Right ventricle myocardium superior (tissue), 1 donor: ENCODE measurements at regions not wholly inside any gene's neighbourhood (a gene's known extent, or its start where the extent isn't known, plus 50 kb on each side); places are given as distances from the start of the nearest gene placed in this dataset.
"Not testable (repeated sequence)": the region's sequence is repeated elsewhere in the genome, so short reads cannot be mapped to it uniquely, and the experiment has no call there.

ENCODE experiments used
- ATAC-seq: fragments of 200-7000 bp; cut with Tn5 transposase; one replicate; pipeline ENCODE4 v1.9.1; 2020; ENCODE audit warnings: mild to moderate bottlenecking; ENCODE audit not compliant: poor library complexity
- DNase-seq: peaks from one replicate; pipeline ENCODE4 v3.0.0-alpha.2; 2020
- intact Hi-C: fragments of 100-400 bp; cut with DNase I; formaldehyde crosslinking; loops from one replicate; pipeline ENCODE4 v1.11.2; 2022
- donor health status: DM: no; HTN: yes; CAD: no; lungs with severe emphysema.

DNA sequence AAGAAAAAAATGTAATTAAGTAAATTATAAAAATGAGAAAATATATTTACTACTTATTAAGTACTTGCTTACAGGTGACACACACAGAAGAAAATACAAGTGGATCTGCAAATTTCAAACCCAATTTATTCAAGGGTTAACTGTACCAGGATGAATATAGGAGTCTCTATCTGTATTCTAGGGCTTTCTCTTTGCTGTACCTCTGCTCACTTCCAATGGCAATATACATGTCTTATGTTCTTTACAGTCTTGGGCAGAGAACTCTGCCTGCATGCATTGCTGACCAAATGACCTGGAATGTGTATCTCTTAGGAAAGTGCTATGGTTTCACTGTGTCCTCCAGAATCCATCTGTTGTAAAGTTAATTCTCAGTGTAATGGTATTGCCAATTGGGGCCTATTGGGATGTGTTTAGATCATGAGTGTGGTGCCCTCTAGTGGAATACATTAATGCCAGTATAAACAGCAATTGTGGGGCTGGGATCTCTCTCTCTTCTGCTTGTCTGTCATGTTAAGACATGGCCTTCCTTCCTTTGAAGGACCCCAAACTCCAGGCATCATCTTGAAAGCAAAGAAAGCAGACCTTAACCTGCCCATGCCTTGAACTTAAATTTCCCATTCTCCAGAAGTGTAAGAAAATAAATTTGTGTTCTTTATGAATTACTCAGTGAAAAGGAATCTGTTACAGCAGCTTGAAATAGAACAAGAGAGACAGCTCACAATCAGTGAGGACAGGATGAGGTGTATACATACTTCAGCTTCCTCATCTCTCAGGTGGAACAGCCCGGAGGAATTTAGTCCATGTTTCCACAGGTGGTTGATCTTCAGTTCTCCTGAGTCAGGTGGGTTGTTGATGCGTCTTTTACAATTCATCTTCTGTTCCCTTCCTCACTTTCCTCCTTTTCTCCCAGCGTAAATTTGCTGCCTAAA is 356.9 kb downstream of the RPIA start:
- DNase-seq, intact Hi-C loops: not testable (repeated sequence)
- peak; percentile 81 for ATAC-seq

DNA sequence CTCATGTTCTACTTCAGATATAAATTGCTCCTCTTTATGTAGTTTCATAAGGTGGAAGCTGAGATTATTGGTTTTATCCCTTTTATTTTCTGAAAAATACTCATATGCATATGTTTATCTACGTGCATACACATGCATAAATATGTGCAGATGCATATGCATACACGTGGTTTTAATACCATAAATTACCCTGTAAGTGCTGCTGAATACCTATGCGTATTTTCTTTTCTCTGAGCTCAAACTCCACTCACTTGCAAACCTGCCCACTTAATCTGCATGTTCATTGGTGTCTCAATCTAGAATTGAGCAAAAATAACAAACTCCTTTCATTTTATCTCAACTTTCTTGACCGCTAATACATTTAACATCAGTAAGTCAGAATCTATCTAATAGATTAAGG is 367.1 kb downstream of the RPIA start:
- intact Hi-C loops, DNase-seq, ATAC-seq: not testable (repeated sequence)

DNA sequence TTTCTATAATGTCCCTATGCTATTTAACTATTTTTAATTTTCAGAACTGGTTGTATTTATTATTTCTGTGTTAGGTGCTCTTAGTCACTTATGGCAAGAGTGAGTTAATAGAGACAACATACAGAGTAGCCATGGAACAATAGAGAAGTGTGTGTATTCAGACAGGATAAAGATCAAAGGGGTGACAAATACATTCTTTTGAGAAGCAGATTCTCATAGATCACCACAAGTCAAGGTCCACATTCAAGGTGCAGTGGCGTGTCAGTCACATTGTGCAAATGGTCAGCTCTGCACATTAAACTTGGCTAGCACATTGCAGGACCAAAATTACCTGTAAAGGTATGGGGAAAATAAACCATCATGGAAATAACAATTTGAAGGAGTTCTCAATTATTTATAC is 369.7 kb downstream of the RPIA start:
- intact Hi-C loops, ATAC-seq, DNase-seq: not testable (repeated sequence)

DNA sequence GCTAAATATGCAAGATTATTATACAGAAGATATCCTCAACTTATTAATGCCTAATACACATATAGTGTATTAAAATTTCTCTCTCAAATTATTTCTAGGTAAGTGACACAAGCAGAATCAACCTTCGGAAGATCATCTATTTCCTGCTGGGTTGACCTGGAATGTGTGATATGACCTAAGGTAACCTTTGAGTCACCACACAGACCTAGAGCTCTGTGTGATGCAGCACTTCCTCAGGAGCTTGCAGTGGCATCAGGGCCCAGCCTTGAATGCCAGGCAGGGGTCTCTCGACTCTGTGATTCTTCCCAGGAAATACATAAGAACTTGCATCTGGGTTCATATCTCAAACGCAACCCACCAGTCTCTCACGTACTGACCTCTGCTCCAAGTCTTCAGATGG is 385.3 kb downstream of the RPIA start:
- DNase-seq, intact Hi-C loops, ATAC-seq: not testable (repeated sequence)

DNA sequence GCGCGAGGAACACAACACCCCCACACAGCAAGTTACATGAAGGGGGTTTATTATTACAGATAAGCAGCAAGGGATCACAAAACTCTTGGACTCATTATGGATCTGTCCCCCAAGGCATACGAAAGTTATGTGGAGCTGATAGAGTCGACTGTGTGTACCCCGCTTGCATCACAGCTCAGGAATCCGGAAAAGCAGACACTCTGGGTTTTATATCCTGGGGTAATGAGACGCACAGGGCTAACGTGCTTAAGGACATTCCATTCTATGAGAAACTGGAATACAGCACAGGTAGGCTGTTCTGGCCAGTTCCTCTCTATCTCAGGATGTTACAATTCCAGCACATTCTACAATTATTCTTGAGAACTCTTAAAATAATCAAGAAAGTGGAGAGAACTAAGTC is 401.4 kb downstream of the RPIA start:
- ATAC-seq, DNase-seq, intact Hi-C loops: not testable (repeated sequence)

DNA sequence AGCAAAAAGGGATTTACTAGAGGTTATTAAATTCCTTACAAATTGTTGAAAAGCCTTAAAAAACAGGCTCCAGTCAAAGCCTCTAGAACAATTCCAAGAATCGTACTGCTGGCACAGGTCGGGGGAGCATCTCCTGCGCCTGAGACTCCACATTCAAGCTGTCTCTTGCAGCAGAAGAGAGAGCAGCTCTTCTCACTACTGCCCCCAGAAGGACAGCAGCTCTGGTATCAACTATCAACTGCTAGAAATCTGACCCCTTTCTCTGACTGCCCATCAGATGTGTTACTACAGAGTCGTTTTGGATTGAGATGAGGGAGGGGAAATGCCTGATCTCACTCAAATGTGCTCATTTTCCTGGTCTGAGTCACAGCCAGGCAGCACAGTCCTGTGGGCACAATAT is 403.6 kb downstream of the RPIA start:
- DNase-seq, intact Hi-C loops, ATAC-seq: not testable (repeated sequence)

DNA sequence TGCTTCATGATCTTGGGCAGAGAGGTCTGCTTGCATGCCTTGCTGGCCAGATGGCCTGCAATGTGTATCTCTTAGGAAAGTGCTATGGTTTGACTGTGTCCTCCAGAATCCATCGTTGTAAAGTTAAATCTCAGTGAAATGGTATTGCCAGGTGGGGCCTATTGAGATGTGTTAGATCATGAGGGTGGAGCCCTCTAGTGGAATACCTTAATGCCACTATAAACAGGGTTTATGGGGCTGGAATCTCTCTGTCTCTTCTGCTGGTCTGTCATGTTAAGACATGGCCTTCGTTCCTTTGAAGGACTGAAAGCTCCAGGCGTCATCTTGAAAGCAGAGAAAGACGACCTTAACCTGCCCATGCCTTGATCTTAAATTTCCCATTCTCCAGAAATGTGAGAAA is 411.1 kb downstream of the RPIA start:
- ATAC-seq, DNase-seq, intact Hi-C loops: not testable (repeated sequence)

DNA sequence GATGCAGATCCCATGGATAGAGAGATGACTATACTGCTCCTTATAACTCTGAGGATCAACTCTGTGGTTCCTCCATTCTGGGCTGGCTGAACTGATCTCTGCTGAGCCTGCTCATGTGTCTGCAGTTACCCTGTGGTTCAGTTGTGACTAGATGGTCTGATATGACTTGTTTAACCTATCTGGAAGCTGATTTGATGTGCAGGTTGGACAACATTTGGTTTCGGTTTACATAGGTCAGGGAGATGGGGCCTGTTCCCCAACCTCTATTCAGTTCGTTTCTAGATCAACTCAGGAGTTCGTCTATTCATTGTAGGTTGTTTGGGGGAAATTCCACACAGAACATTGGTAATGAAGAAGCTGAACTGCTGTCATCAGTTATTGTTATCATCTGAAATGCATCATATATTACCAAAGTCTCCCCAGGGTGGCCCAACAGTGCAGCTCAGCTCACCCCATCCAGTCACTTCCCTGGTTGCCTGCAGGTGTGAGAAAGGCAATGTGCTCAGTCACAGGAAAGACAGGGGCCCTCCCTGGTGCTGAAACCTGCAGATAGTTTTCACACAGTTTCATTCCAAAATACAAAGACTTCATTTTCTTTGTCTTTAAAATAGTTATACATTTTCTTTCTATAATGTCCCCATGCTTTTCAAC is 415.0 kb downstream of the RPIA start:
- ATAC-seq, DNase-seq, intact Hi-C loops: not testable (repeated sequence)

DNA sequence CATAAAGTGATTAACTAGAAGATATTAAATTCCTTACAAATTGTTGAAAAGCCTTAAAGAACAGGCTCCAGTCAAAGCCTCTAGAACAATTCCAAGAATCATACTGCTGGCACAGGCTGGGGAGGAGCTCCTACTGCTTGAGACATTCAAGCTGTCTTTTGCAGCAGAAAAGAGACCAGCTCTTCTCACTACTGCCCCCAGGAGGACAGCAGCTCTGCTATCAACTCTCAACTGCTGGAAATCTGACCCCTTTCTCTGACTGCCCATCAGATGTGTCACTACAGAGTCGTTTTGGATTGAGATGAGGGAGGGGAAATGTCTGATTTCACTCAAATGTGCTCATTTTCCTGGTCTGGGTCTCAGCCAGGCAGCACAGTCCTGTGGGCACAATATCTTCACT is 421.0 kb downstream of the RPIA start:
- ATAC-seq, DNase-seq, intact Hi-C loops: not testable (repeated sequence)

DNA sequence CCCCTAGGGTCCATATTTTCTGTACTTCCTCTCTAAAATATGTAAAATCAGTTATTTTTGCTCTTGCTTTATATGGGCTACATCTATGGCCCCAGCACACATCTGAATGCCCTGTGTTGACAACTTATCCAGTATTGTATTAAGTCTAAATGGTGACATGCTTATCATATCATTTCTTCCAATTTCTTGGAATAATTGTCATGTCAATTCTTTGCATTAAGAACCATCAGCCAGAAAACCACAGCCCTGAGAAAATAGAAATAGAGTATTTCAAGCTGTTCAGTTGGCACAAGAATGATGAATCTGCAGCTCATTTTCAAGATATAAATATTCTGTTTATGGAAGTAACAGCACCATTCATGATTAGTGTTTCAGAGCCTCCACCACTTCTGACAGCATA is 421.8 kb downstream of the RPIA start:
- intact Hi-C loops, ATAC-seq, DNase-seq: not testable (repeated sequence)

DNA sequence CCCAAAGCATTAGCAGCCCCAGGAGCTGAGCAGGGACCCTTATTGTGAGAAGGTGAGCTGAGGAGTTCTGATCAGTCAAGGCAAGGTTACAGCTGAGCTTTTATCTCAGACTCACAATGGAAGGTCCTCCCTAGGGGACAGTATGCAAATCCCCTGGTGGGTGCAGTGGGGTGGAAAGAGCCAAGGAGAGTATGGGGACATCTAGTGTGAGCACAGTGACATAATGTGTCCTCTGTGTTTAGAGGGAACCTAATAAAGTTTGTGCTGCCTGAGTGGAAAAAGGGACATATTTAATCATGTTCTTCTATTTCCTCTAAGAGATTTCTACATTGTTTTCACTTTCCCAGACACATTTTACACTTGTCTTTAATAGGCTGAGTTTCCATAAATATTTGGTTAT is 438.0 kb downstream of the RPIA start:
- DNase-seq, intact Hi-C loops, ATAC-seq: not testable (repeated sequence)

DNA sequence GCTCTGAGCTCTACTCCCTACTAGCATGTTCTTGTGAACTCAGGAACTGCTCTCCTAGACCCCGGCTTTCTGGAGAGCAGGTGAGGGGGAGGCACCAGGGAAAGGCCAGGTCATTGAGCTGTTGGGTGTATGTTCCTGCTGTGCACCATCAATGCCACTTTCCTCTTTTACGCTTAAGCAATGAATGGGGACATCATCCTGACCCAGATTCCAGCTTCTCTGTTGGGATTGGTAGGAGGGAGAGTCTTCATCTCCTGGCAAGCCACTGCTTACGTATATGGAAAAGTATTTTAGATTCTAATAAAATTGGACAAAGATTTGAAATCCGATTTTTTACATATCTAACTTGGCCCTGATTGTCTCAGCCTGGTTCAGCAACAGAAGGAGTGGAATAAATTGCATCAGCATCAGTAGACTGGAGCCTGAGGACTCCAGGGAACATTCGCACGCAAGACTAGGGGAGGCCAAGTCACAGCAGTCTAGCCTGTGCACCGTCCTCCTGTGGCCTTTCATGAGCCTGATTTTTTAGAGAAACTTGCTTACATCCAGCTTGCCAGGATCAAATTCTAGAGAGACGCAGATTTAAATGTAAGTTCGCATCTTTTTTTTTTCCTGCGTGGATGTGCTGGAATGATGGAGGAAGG is 439.3 kb downstream of the RPIA start:
- peak; percentile 73 for ATAC-seq
- intact Hi-C loops, DNase-seq: not testable (repeated sequence)

DNA sequence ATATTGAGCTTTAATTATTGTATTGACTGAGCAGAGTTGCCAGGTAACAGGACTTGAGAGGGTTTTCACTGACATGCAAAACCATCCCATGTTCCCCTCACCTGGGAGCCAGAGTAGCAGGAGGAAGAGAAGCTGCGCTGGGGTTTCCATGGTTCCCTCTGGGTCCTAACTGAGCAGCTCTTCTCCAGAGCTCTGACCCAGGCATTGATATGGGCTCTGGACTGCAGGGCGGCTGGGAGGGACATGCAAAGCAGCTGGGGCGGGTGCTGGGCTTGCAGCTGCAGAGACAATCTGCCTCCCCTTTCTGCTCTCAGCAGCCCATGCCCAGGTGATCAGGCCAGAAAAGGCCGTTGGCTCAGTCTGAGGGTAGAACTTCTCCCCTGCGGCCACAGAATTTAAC is 451.5 kb downstream of the RPIA start:
- intact Hi-C loops, ATAC-seq, DNase-seq: not testable (repeated sequence)

DNA sequence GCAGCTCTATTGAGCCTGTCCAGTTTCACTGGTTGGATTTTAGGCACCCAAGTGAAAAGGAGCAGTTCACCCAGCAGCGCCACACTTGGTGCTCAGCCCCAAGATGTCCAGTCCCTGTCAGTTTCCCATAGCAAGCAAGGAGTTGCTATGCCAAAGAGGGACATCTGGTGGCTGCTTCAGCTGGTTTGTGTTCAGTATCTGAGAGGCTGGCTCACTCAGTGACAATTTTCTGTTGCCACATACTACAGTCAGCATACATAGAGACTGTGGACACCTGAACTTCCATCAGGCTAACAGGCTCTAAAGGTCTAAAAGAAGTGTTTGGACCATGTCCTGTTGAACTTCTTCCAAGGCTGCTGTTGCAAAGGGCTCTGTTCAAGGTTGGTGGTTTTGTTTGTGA is 453.9 kb downstream of the RPIA start:
- intact Hi-C loops, DNase-seq, ATAC-seq: not testable (repeated sequence)

DNA sequence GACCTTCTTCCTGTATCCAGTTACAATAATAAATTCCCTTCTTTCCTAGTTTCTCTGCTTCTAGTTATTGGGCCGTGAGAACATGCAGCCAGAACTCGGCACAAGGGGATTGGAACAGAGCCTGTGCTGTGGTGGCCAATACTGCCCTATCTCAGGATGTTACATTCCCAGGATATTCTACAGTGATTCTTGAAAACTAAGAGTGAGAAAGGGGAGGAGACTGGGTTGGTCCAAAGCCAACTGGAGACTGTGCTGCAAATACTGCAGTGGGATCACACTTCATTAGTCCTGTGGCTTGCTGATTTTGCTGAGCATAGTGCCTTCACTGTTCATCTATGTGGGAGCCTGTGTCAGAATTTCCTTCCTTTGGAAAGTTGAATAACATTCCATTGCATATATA is 456.8 kb downstream of the RPIA start:
- peak; percentile 48 for ATAC-seq
- intact Hi-C loops, DNase-seq: not testable (repeated sequence)

DNA sequence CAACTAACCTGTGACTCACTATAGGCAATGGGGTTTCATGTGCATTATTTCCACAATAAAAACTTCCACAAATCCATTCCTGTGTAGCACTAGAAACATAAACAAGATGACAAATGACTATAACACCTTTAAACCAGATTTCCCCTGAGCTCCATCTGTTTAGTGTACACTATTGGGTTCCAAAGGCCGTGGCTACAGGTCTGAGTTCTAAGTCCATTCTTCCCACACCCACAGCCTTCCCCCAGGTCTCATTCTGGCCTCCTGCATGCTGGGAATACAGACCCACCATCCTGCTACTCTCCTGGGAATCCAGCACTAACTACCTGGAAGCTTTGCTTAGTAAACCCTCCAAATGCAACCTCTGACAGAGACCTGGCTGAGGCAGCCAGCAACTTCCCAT is 460.2 kb downstream of the RPIA start:
- DNase-seq, ATAC-seq, intact Hi-C loops: not testable (repeated sequence)

DNA sequence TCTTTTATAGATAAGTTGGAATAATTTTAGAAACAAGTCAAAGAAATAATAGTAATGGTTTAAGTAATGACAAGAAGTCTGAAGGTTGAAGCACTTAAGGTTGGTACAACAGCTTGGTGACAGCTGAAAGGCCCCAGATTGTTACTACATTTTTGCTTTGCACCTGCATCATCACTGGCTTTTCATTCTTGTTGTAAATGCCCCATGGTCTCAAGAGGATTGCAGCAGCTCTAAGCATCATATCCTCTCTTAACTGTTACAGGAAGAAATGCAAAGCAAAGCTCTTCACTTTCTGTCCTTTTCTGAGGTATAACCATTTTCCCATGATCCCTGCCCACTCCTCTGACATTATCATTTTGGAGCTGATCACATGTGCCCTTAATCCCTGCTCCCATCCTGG is 461.0 kb downstream of the RPIA start:
- DNase-seq, ATAC-seq, intact Hi-C loops: not testable (repeated sequence)

DNA sequence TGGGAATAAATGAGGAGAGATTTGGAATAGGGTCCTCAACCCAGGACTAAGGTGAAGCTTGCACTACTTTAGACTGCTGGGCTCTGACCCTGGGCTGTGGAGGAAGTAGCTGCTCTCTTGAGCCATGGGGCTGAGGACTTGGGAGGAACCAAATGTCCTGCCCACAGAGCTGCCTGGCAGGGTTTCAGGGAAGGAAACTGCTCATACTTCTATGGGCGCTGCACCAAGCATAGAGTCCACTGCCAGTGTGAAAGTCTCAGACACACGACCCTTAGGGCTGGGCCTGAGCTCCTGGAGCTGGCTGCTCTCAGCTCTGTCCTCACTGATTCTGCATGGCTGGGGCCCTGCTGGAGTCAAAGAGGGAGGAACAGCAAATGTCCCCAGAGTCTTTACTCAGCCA is 461.7 kb downstream of the RPIA start:
- intact Hi-C loops: not testable (repeated sequence)
- DNase-seq (peak; percentile 65), ATAC-seq (peak; percentile 79)

DNA sequence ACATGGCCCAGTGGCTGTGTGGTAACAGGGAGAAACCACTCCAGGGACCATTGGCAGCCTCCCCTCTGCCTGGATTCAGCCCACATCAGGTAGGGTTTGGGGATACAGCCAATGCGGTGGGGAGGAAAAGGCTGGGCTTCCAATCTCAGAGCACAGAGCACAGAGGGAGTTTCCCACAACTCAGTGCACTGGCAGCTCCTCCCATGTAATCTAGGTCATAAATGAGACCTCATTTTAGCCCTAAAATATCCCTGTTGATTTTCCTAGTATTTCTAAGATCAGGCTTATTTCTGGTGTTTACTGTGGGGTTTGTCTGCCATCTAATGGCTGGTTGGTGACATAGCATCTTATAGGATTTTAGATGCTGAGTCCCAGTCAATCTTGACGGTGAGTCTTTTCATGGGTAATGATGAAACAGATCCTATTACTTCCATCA is 462.8 kb downstream of the RPIA start:
- intact Hi-C loops, DNase-seq: not testable (repeated sequence)
- peak; percentile 67 for ATAC-seq
